Liver (tissue), 8 donors: ENCODE measurements at regions not wholly inside any gene's neighbourhood (a gene's known extent, or its start where the extent isn't known, plus 50 kb on each side); places are given as distances from the start of the nearest gene placed in this dataset.

Experiments used
- DNase-seq: peaks from one replicate; pipeline ENCODE4 v3.0.0-alpha.2; 2017; ENCODE audit warnings: low spot score
- H3K27ac ChIP-seq, 2 donors: one replicate each; pipeline ENCODE4 v1.7.0; 2013; ENCODE audit warnings: inconsistent platforms in 2 of 2, low read length in 2 of 2, control low read depth in 1 of 2, low read depth in 1 of 2, mild to moderate bottlenecking in 1 of 2
- H3K27me3 ChIP-seq, 4 donors: one replicate each; pipeline versions ENCODE4 v1.6.1 to v1.7.0; 2013; ENCODE audit warnings: low read length in 3 of 4, inconsistent platforms in 1 of 4, mild to moderate bottlenecking in 1 of 4, moderate library complexity in 1 of 4; ENCODE audit not compliant: control insufficient read depth in 4 of 4, insufficient read depth in 4 of 4
- H3K36me3 ChIP-seq, 4 donors: one replicate each; pipeline versions ENCODE4 v1.6.1 to v1.7.0; 2013; ENCODE audit warnings: low read length in 3 of 4, mild to moderate bottlenecking in 3 of 4, low read depth in 1 of 4, moderate library complexity in 1 of 4; ENCODE audit not compliant: control insufficient read depth in 4 of 4, insufficient read depth in 3 of 4
- H3K4me1 ChIP-seq, 4 donors: one replicate each; pipeline versions ENCODE4 v1.6.1 to v1.7.0; 2013; ENCODE audit warnings: low read length in 3 of 4, mild to moderate bottlenecking in 3 of 4, moderate library complexity in 1 of 4; ENCODE audit not compliant: control insufficient read depth in 4 of 4, insufficient read depth in 4 of 4
- H3K4me3 ChIP-seq, 3 donors: one replicate each; pipeline versions ENCODE4 v1.6.1 to v1.7.0; 2013; ENCODE audit warnings: low read length in 3 of 3, control low read depth in 1 of 3, low read depth in 1 of 3, mild to moderate bottlenecking in 1 of 3
- H3K9ac ChIP-seq, 2 donors: one replicate each; pipeline ENCODE4 v1.7.0; 2013; ENCODE audit warnings: low read length in 2 of 2, mild to moderate bottlenecking in 2 of 2, moderate library complexity in 2 of 2, control low read depth in 1 of 2, low read depth in 1 of 2
- H3K9me3 ChIP-seq, 4 donors: one replicate each; pipeline versions ENCODE4 v1.6.1 to v1.7.0; 2013; ENCODE audit warnings: low read length in 3 of 4; ENCODE audit not compliant: control insufficient read depth in 4 of 4
- ATF3 ChIP-seq: IDR thresholded peaks from 2 replicates; pipeline ENCODE4 v1.6.1; 2016; ENCODE audit warnings: antibody characterized with exemption
- CTCF ChIP-seq: fragments of 150-350 bp; IDR thresholded peaks from 2 replicates; pipeline ENCODE4 v1.5.1; 2017; ENCODE audit warnings: improper control_type of control experiment, low read depth, low read length; ENCODE audit not compliant: missing input control
- FOXA1 ChIP-seq: IDR thresholded peaks from 2 replicates; pipeline ENCODE4 v1.6.1; 2016; ENCODE audit warnings: antibody characterized with exemption
- FOXA2 ChIP-seq: IDR thresholded peaks from 2 replicates; pipeline ENCODE4 v1.6.1; 2016; ENCODE audit warnings: antibody characterized with exemption
- GABPA ChIP-seq, 2 donors: IDR thresholded peaks in 1 of 2; conservative IDR thresholded peaks in 1 of 2; 2 replicates each; pipeline ENCODE4 v1.6.1; 2016; ENCODE audit warnings: antibody characterized with exemption in 2 of 2, mild to moderate bottlenecking in 1 of 2, moderate library complexity in 1 of 2
- HNF4A ChIP-seq, 2 donors: conservative IDR thresholded peaks; 2 replicates each; pipeline ENCODE4 v1.6.1; 2016; ENCODE audit warnings: antibody characterized with exemption in 2 of 2, mild to moderate bottlenecking in 2 of 2
- HNF4G ChIP-seq: IDR thresholded peaks from 2 replicates; pipeline ENCODE4 v1.6.1; 2016; ENCODE audit warnings: antibody characterized with exemption
- JUND ChIP-seq, 2 donors: IDR thresholded peaks; 2 replicates each; pipeline ENCODE4 v1.6.1; 2016; ENCODE audit warnings: antibody characterized with exemption in 2 of 2
- MAX ChIP-seq: IDR thresholded peaks from 2 replicates; pipeline ENCODE4 v1.6.1; 2016; ENCODE audit warnings: antibody characterized with exemption
- NR2F2 ChIP-seq: IDR thresholded peaks from 2 replicates; pipeline ENCODE4 v1.6.1; 2016; ENCODE audit warnings: antibody characterized with exemption
- RAD21 ChIP-seq, 2 donors: IDR thresholded peaks; 2 replicates each; pipeline ENCODE4 v1.6.1; 2016; ENCODE audit warnings: antibody characterized with exemption in 2 of 2, mild to moderate bottlenecking in 2 of 2
- REST ChIP-seq: IDR thresholded peaks from 2 replicates; pipeline ENCODE4 v1.6.1; 2016; ENCODE audit warnings: antibody characterized with exemption, mild to moderate bottlenecking
- RXRA ChIP-seq, 2 donors: IDR thresholded peaks; 2 replicates each; pipeline ENCODE4 v1.6.1; 2017 to 2018; ENCODE audit warnings: antibody characterized with exemption in 2 of 2, mild to moderate bottlenecking in 1 of 2
- SP1 ChIP-seq: IDR thresholded peaks from 2 replicates; pipeline ENCODE4 v1.6.1; 2018; ENCODE audit warnings: antibody characterized with exemption, mild to moderate bottlenecking
- TAF1 ChIP-seq: conservative IDR thresholded peaks from 2 replicates; pipeline ENCODE4 v1.6.1; 2016; ENCODE audit warnings: antibody characterized with exemption, mild to moderate bottlenecking
- YY1 ChIP-seq: IDR thresholded peaks from 2 replicates; pipeline ENCODE4 v1.6.1; 2016; ENCODE audit warnings: antibody characterized with exemption, mild to moderate bottlenecking
- ZBTB33 ChIP-seq: IDR thresholded peaks from 2 replicates; pipeline ENCODE4 v1.6.1; 2016; ENCODE audit warnings: antibody characterized with exemption
- WGBS: extraction: QIAGEN DNeasy Blood & Tissue Kit; methylation state at CpG from one replicate; pipeline ENCODE4 v1.1.7; 2013; 5-methylcytosine and 5-hydroxymethylcytosine counted together
- donor health status: healthy.
- donor health status: healthy.
- donor health status: healthy.
- donor health status: healthy.
- donor health status: healthy.

GRCh38 chr2:49480520-49480919 is 326.2 kb upstream of the FSHR start:
- no peak for DNase-seq
- Histone ChIP-seq H3K27ac (no peak overlapping the region), H3K9ac (no peak overlapping the region), H3K9me3 (no peaks in the 10 kb centered on the region), H3K27me3 (no peaks in the 10 kb centered on the region), H3K4me1 (no peaks in the 10 kb centered on the region), H3K4me3 (no peak overlapping the region), H3K36me3 (no peaks in the 10 kb centered on the region)
- TF ChIP-seq MAX = no peak
- no peak for TF ChIP-seq CTCF
- no peak for TF ChIP-seq NR2F2
- no peak for TF ChIP-seq TAF1
- no peak for TF ChIP-seq REST
- no peak for TF ChIP-seq FOXA1
- TF ChIP-seq HNF4G = no peak
- TF ChIP-seq HNF4A (conservative IDR thresholded peaks at IDR 0.05) = no peak
- TF ChIP-seq RXRA (IDR thresholded peaks at IDR 0.05) = no peak
- no peak for TF ChIP-seq RAD21 (IDR thresholded peaks at IDR 0.05)
- no peak for TF ChIP-seq GABPA (IDR thresholded peaks at IDR 0.05 in 1 of 2, conservative IDR thresholded peaks at IDR 0.05 in 1 of 2)
- no peak for TF ChIP-seq JUND (IDR thresholded peaks at IDR 0.05)
- TF ChIP-seq FOXA2 = no peak
- no peak for TF ChIP-seq ATF3
- TF ChIP-seq SP1 = no peak
- no peak for TF ChIP-seq YY1
- WGBS = 33% methylated on average over 1 of the region's 1 CpG

- Histone ChIP-seq H3K27me3 (peaks cover 0 to 4% (median 0%) of the 10 kb centered on the region in 4 donors), H3K9me3 (peaks cover 0 to 6% (median 2%) of the 10 kb centered on the region in 4 donors), H3K4me1 (no peaks in the 10 kb centered on the region), H3K36me3 (no peaks in the 10 kb centered on the region), H3K9ac (no peak overlapping the region), H3K4me3 (no peak overlapping the region), H3K27ac (no peak overlapping the region)
- 71% methylated on average over 1 of the region's 1 CpG for whole genome bisulfite sequencing
- DNase-seq = no peak
- TF ChIP-seq FOXA2 (no peak), CTCF (no peak), RXRA (IDR thresholded peaks at IDR 0.05) (no peak), MAX (no peak), TAF1 (no peak), ZBTB33 (no peak), SP1 (no peak)
Observed at GRCh38 chr2:49465157-49465831, 311.0 kb upstream of the FSHR start.
